NCI-H526 treated with DMSO at 0.1 percent for 48 hours (cell line): ENCODE measurements at regions not wholly inside any gene's neighbourhood (a gene's known extent, or its start where the extent isn't known, plus 50 kb on each side); places are given as distances from the start of the nearest gene placed in this dataset.
"Not testable (repeated sequence)": the region's sequence is repeated elsewhere in the genome, so short reads cannot be mapped to it uniquely, and the experiment has no call there.

Experiments
- DNase-seq: peaks from one replicate; lab custom pipeline; 2025; lab: John Stamatoyannopoulos, UW

- no peak for DNase-seq
Measured at GRCh38 chr3:177476921-177477435, 279.7 kb upstream of the TBL1XR1 start.

GRCh38 chr3:177478170-177478867 is 281.0 kb upstream of the TBL1XR1 start:
- no peak for DNase-seq

- DNase-seq, result no peak
Measured at GRCh38 chr3:177479630-177480029, 282.3 kb upstream of the TBL1XR1 start.

- DNase-seq, result no peak
Measured at GRCh38 chr3:177481329-177481728, 284.0 kb upstream of the TBL1XR1 start.

GRCh38 chr3:177482048-177482691 is 284.9 kb upstream of the TBL1XR1 start:
- no peak for DNase-seq

- DNase-seq, result no peak
Measured at GRCh38 chr3:177483182-177483967, 286.1 kb upstream of the TBL1XR1 start.

- no peak for DNase-seq
Measured at GRCh38 chr3:177484206-177484605, 286.9 kb upstream of the TBL1XR1 start.

- no peak for DNase-seq
Measured at GRCh38 chr3:177484926-177485325, 287.6 kb upstream of the TBL1XR1 start.

GRCh38 chr3:177487635-177488186 is 290.4 kb upstream of the TBL1XR1 start:
- no peak for DNase-seq

- DNase-seq, result no peak
Measured at GRCh38 chr3:177488740-177489139, 291.5 kb upstream of the TBL1XR1 start.

GRCh38 chr3:177490626-177491025 is 293.3 kb upstream of the TBL1XR1 start:
- no peak for DNase-seq

GRCh38 chr3:177491296-177492032 is 294.2 kb upstream of the TBL1XR1 start:
- DNase-seq, result no peak

GRCh38 chr3:177493091-177493490 is 295.8 kb upstream of the TBL1XR1 start:
- no peak for DNase-seq

GRCh38 chr3:177494216-177494615 is 296.9 kb upstream of the TBL1XR1 start:
- DNase-seq, result no peak

- no peak for DNase-seq
Measured at GRCh38 chr3:177495566-177495965, 298.3 kb upstream of the TBL1XR1 start.

GRCh38 chr3:177498037-177498857 is 301.0 kb upstream of the TBL1XR1 start:
- DNase-seq, result no peak

- DNase-seq, result not testable (repeated sequence)
Measured at GRCh38 chr3:177499039-177499438, 301.8 kb upstream of the TBL1XR1 start.

- no peak for DNase-seq
Measured at GRCh38 chr3:177499779-177500423, 302.6 kb upstream of the TBL1XR1 start.

GRCh38 chr3:177510693-177511216 is 313.5 kb upstream of the TBL1XR1 start:
- no peak for DNase-seq
